Breast epithelium (tissue), 3 donors: ENCODE measurements at regions not wholly inside any gene's neighbourhood (a gene's known extent, or its start where the extent isn't known, plus 50 kb on each side); places are given as distances from the start of the nearest gene placed in this dataset.

Experiments used
- CTCF ChIP-seq, 3 donors: fragments of 450-650 bp; IDR thresholded peaks; one replicate each; pipeline ENCODE4 v1.5.1; 2016 to 2017; ENCODE audit warnings: antibody characterized with exemption in 3 of 3, mild to moderate bottlenecking in 3 of 3, moderate library complexity in 3 of 3
- POLR2A ChIP-seq: fragments of 450-650 bp; IDR thresholded peaks from one replicate; pipeline ENCODE4 v1.6.1; 2016; ENCODE audit warnings: antibody characterized with exemption, mild to moderate bottlenecking, moderate library complexity
- POLR2AphosphoS5 ChIP-seq, 3 donors: sonication (generic); formaldehyde crosslinking; IDR thresholded peaks; one replicate each; pipeline ENCODE4 v1.6.1; 2017; ENCODE audit warnings: antibody characterized with exemption in 3 of 3

DNA sequence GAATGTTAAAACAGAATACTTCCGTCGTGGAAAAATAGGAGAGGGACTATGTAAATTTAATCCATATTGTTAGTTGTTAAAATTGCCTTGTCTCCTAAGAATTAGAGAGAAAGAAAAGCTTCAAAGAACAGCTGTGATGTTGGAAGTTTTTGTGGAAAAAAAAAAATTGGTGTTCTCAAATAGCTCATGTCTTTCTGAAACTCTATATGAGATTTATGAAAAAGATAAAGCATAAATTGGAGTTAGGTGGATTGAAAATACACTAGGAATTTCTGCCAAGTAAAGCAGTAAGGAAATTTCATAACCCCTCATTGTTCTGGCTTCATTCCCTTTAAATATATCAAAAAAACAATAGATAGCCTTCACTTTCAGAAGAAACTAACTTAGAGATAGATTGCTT lies 274.0 kb upstream of the ADAMTS5 start:
- no peak for TF ChIP-seq CTCF (IDR thresholded peaks at IDR 0.05)
- TF ChIP-seq POLR2A, result no peak
- no peak for TF ChIP-seq POLR2AphosphoS5 (IDR thresholded peaks at IDR 0.05)
